Ecto neural progenitor cell (in vitro differentiated cells): ENCODE measurements at regions not wholly inside any gene's neighbourhood (a gene's known extent, or its start where the extent isn't known, plus 50 kb on each side); places are given as distances from the start of the nearest gene placed in this dataset.
"Not testable (repeated sequence)": the region's sequence is repeated elsewhere in the genome, so short reads cannot be mapped to it uniquely, and the experiment has no call there.

ENCODE experiments used
- DNase-seq: peaks from one replicate; pipeline ENCODE4 v3.0.0-alpha.2; 2018; ENCODE audit warnings: low spot score

DNA sequence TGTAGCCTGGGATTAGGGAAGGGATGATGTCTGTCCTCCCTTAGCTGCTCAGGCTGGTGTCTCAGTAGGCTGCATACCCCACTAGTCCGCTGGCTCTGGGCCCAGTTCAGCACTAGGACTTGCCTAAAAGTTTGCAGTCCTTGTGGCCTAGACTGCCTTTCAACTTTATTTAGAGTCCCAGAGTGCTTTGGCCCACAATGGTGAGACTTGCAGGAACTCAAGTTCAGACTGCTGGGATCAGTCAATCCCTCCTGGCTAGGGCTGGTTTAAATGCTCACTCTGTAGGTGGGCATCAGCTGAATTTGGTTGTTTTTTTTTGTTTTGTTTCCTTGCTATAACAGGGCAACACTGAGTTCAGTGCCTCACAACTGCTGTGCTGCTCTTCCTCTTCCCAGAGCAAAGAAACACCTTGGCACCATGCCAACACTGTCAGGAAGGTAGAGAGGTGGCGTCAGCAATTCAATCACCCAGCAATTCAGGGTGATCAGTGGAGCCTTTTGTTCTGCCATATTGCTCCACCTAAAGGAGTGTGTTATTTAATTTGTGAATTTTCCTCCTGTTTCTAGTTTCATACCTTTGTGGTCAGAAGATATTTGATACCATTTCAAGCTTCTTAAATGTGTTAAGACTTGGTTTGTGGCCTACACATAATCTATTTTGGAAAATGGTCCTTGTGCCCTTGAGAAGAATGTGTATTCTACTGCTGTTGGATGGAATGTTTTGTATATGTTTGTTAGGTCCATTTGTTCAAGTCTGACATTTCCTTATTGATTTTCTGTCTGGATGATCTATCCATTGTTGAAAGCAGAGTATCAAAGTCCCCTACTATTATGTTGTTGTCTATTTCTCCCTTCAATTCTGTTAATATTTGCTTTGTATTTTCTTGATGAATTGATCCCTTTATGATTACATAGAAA lies 284.0 kb upstream of the PMFBP1 start:
- no peak for DNase-seq

DNA sequence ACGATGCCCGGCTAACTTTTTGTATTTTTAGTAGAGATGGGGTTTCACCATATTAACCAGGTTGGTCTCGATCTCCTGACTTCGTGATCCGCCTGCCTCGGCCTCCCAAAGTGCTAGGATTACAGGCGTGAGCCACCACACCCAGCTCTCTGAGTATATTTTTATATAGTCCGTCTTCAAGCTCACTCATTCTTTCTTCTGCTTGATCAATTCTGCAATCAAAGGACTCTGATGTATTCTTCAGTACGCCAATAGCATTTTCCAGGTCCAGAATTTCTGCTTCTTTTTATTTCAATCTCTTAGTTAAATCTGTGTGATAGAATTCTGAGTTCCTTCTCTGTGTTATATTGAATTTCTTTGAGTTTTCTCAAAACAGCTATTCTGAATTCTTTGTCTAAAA lies 281.9 kb upstream of the PMFBP1 start:
- DNase-seq: not testable (repeated sequence)

DNA sequence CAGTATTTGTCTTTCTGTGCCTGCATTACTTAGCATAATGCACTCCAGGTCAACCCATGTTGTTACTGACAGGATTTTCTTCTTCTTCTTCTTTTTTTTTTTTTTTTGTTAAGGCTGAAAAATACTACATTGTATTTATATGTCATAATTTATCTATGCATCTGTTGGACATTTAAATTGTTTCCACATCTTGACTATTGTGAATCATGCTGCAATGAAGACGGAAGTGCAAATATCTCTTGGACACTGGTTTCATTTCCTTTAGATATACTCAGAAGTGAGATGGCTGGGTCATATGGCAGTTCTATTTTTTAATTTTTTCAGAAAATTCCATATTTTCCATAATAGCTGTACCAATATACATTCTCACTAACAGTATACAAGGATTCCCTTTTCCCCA lies 272.7 kb upstream of the PMFBP1 start:
- no peak for DNase-seq

DNA sequence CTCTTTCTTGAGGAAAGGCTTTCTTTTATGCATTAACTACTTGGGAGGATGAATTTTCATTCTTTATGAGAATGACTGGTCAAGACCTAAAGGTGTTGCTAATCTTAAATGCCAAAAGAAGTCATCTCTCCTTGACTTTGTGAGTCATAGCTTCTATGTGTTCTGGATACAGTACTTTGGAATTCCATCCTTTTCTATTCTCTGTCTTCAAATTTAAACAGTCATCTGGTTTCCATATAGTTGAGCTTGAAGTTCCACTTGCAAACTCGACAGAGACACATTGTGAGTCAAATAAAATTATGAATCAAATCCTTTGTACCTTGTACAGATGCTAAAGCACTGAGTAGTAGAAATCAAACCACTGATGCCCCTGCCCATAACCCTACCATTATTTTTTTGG lies 271.9 kb upstream of the PMFBP1 start:
- DNase-seq: no peak

DNA sequence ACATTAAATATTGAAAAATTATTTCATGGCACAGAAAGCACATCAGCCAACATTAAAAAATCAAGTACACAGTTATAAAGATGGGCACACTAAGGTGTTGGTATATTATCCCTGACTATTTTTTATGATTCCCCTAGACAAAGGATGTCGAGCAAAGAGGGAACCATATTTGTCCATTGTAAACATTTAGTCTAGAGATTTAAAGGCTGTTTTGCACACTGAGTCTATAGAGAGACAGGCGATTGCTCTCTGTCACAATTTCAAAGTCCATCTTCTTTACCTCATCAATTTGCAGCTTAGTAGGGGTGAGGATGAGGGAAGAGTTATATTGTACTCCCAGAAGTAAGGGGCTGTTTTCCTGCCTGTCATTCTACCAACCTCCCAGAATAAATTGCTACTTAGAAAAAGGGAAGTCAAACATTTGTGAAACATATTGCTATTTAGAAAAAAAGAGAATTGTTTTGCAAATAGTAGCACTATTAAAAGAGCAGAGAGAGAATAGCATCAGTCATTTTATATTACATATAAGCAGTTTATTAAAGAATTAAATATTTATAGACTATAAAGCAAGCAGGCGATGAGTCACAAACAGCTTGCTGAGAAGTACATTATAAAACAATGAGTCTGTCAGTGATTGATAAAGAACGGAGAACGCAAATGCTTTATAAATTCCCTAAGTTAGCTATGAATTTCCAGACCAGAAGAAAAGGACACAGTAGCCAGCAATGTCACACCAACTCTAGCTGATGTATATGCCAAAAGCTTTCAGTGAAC lies 270.6 kb upstream of the PMFBP1 start:
- DNase-seq: no peak

DNA sequence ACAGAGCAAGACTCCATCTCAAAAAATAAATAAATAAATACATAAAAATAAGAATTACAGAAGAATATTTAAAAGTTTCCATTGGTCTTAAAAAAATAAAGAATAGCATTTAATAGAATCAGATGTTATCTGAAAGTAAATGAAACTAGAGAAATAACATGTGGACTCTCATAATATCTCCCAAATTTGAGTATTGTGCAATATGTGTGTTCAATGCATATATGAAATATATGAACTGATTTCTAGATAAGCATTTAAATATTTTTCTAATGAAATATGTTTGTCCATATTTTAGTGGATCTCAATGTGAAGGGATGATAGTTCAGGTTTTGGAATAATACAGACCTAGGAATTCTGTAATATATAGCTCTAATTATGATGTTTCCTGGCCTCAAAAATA lies 265.9 kb upstream of the PMFBP1 start:
- DNase-seq: no peak

DNA sequence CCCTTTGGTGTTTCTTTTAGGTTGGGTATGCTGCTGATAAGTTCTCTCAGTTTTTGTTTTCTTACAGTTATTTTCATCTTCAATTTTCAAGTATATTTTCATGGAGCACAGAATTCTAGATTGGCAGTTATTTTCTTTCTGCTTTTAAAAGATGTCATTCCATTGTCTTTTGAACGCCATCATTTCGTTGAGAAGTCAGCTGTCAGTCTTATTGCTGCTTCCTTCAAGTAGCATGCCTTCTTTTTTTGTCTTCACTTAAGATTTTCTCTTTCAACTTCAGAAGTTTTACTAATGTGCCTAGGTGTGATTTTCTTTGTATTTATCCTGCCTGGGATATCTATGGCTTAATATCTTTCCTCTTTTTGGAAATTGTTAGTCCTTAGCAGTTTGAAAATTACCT lies 262.2 kb upstream of the PMFBP1 start:
- no peak for DNase-seq

DNA sequence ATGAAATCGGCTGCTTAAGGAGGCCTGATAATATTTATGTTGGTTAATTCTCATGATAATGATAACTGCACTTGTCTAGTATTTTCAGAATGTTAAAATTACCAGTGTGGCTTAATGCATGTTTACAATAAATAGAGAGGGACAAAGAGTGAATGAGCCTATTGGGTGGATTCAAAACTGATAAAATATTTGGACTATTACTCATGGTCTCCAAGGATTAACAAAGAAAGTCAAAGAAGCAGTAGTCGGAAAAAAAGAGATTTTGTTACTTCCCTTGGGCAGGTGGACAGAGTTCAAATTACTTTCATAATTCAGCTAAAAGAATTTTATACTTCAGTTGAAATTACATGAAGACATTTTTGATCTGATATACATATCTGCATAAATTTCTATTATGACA lies 258.2 kb upstream of the PMFBP1 start:
- no peak for DNase-seq

DNA sequence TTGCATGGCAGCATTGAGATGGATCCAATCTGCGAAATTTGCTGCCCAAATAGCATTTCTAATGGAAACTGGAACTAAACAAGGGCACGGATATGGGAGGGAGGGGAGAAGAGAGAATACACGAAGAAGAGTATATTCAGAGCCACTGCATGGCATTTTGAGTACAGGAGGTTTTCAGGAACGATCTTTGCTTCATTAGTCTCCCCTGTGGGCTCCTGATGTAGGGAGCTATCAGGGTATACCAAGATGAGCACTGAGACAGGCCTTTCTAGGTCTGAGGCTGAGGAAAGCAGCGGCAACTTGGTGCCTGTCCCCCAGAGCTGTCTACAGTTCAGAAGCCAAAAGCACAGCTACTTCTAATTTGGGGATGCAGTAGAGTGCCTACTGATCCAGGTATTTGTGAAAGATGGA lies 257.7 kb upstream of the PMFBP1 start:
- no peak for DNase-seq

DNA sequence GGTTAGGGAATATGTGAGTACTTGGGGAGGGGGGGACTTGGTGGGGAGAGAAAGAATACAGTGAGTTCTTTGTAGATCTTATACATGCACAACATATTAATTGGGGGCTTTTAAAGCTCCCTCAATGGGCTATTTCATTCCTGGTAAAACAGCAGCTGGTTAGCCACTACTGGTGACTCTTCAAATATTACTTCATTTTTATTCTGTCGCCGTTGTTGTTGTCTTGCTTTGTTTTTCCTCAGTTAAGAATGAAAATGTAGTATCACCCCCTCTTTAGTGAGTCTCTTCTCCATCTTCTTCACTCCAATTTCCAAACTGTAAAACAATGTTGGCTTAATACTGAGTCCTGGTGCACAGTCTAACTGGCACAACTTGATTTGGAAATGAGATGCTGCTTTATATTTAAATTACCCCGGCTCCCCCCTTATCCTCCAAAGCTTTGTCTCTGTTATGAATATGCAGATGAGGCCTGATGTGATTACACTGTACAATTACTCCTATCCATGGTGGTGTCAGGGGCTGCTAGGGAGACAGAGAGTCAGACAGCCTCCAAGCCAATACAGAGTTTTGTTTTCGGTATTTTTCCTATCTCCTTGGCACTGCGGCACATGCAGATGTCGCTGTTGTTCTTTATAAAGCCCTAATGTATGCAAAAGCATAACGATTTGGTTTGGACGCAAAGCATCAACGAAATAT lies 256.9 kb upstream of the PMFBP1 start:
- no peak for DNase-seq

DNA sequence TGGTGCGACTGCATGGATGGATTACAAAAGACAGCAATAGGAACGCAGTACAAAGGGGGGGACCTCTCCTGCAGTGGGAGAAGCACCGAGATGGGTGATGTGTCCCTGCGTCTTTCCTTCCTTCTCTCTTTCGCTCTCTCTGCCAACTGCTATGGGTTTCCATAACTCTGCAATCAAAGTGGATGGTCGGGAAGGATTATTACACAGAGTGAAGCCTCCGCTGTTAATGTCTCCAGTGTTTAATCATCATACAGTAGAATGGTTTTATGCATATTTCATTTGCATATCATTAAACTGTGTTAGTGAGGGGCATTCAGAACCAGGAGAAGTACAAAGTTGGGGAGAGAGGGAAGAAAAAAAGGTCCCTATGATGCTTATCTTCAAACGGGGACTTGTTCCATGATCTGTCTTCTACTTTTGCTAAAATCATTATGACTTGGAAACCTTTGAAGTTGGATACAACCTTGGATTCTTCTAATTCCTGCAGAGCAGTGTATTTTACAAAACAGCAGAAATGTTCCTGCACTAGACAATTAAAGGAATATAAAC lies 255.9 kb upstream of the PMFBP1 start:
- DNase-seq: no peak

DNA sequence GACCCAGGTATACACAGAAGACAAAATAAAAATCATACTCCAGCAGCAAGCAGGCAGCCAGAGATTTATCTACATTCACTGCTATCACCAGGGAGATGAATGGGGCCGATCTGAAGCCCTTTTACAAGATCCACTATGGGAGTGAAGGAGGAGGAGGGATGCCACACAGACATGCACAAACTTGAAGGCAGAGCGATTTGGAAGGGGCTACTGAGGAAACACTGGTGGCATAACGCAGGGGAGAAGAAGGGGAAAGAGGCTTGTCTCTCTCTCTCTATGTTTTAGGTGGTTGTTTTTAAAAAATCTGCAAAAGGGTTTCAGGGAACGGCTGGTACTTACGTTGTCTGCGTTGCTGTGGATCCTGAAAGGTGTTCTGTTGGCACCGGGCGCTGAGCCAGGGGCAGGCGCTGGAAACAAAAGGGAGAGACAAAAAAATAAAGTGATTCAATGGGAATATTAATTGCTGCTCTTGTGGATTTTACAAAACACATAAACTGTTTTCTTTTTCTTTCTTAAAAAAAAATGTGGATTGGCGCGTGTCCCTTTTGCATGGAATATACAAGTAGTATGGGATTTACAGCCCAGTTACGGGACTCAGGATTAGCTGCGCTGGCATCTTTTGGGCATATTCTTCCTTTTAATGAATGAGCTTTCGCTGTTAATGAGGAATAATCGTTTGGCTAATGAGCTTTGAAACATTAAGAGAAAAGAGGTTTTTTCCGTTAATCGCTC lies 255.3 kb upstream of the PMFBP1 start:
- no peak for DNase-seq

DNA sequence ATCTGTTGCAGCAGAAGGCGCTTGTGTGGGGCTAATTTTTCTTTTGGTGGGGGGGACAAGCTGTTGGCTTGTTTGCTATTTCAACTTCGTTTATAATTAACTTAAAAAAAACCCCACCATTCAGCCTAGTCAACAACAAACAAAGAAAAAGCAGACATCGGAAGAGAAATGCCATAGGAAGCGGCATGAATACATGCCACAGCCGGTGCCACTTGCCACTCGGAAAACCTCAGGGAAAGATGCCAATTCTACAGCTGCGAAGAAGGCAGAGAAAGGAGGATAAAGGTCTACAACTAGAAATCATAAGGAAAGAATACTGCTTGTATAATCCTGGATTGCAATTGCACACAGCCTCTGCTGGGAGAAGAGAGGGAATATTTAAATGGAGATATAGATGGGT lies 254.4 kb upstream of the PMFBP1 start:
- DNase-seq: no peak

DNA sequence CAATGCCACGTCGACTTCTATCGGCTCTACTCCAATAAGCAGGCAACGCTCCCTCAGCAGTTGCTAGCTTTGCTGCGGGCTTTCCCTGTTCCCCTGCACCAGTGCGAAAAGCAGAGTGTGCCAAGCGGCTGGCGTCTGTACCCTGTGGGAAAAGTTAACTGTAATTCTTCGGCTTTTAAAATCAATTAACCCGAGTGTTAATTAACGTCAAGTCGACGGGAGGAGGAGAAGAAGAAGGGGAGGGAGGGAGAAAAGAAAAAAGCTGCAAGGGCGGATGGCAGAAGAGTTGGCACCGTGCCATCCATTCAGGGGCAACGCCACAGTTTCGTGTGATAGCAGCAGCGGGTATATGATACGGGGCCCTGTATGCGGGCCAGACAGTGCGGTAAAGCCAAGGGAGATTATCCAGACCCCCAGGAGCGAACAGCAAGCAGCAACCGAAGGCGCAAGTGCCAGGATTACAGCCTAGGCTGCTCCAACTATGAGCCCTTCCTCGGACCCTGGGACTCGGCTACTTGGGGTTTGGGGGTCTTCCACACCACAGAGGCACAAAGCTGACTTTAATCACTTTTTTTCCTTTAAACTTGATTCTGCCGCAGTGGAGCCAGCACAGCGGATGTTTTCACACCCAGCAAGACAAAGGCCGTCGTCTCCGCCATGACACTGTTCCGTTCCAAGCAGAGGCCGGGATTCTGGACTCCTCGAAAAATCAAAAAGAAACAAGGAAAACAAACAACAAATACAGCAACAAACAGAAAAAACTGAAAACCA lies 253.8 kb upstream of the PMFBP1 start:
- no peak for DNase-seq

DNA sequence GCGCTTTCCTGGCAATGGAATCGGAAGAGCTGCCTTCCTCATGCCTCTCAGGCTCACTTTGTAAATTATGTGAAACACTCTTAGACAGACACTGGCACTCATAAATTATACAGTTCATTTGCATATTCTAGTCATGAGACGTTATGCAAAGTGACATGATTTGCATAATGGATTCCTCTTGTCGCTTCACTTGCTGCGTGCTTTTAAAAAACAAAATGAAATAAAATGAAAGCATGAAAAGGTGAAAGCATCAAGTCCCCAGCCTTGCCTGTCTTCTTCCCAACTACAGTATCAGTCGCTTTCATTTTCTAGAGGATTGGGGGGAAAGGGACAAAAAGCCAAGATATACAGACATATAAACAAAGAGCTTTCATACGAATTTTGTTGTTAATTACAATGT lies 252.8 kb upstream of the PMFBP1 start:
- no peak for DNase-seq

DNA sequence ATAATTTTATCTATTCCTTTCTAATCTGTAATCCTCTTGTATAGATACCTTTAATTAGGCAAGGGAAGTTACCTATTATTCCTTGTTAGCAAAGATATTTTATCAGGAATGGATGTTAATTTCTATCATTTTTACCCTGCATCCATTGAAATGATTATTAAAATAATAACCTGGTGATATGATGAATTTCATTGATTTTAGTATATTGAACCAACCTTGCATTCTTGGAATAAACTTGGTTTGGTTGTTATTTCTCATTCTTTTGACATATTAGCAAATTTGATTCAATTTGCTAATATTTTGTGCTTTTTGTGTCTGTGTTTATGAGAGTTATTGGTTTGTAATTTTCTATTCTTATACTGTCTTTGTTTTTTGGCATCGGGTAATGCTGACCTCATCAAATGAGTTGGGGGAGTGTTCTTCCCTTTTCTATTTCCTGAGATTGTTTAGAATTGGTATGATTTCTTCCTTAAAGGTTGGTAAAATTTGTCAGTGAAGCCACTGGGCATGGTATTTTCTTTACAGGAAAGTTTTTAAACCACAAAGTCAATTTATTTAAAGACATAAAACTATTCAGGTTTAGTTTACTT lies 250.4 kb upstream of the PMFBP1 start:
- no peak for DNase-seq

DNA sequence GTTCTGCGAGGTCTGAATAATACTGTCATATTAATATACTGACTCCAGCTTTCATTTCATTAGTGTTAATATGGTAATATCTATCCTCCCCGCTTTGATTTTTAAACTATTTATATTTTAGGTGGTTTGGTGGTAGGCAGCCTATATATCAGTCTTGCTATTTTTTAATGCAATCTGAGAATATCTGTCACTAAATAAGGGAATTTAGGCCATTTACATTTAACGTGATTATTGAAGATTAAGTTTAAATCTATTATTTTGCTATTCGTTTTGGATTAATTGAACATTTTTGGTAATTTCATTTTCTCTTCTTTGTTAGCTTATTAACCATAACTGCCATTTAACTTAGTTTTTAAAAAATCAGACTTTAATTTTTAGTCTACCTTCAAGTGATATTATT lies 247.7 kb upstream of the PMFBP1 start:
- DNase-seq: no peak

DNA sequence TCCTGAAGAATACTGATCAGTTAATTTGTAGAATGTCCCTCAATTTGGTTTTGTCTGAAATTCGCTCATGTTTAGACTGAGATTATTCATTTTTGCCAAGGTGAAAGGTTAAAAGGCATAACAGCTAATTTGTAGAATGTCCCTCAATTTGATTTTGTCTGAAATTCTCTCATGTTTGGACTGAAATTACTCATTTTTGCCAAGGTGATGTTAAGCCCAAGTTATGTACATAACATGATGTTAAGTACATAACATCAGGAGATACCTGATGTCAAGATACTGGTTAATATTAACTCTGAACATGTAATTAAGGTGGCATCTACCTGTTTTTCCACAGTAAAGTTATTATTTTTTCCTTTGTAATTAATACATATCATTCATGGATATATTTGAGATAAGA lies 243.4 kb upstream of the PMFBP1 start:
- no peak for DNase-seq

DNA sequence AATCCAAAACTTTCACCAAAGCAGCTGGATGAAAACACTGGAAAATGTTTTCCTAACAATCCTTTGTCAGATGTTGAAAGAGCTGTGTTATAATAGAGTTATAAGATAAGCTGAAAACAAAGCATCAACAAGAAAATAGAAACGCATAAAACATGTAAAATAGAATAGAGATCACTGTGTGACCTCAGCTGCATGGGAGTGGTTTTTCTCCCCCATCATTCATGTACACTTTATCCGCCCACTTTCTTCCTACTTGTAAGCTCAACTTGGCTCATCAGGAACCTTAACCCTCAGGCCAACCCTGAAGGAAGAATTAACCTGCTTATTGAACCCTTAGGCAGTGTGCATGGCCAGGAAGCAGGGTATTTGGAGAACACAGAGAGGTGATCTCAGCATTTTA lies 238.5 kb upstream of the PMFBP1 start:
- DNase-seq: no peak

DNA sequence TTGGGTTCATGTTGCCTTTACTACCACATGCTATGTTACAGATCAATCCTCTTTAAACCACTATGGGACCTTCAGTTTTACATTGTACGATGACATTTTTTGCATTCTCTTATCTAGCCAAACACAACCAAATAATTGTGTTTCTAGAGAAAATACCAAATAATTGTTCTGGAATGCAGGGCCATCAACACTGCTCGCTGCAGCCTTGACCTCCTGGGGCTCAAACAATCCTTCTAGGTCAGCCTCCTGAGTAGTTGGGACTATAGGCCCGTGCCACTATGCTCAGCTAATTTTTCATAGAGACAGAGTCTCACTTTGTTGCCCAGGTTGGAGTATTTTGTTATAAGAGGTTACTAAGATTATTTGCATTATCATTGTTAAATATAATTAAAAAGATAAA lies 237.5 kb upstream of the PMFBP1 start:
- DNase-seq: no peak

DNA sequence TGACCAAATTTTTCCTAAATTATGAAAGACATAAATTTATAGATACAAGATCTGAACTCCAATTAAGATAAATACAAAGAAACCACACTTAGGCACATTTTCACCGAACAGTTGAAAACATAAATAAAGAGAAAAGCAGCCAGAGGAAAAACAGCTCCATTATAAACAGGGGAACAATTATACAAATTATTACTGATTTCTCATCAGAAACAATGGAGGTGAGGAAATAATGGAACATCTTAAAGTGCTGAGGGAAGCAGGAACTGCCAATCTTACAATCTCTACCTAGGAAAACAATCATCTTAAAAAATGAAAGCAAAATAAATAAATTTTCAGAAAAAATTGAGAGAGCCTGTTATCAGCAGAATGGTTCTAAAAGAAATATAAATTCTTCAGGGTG lies 234.4 kb upstream of the PMFBP1 start:
- DNase-seq: no peak
